ENCODE measurements at regions not wholly inside any gene's neighbourhood (a gene's known extent, or its start where the extent isn't known, plus 50 kb on each side); places are given as distances from the start of the nearest gene placed in this dataset.

DNA sequence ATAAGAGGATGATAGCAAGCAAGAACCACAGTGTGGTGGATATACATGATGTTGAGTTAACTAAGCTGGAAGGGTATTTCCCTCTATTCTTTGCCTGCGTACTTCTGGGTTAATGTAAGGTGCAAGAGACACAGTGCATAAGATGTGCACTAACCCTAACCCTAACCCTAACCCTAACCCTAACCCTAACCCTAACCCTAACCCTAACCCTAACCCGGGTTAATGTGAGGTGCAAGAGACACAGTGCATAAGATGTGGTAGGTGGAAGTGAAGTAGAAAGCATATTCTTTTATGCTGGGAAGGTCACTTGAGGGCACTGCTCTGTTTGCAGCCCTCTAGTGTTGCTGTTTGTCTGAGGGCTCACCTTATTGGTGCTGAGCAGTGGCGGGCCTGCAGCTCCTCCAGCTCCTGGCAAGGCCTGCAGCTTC lies 181.5 kb upstream of the ITGA4 start:
- no peak overlapping the region for H3K4me2 ChIP-seq
- 75% methylated on average over 3 of the region's 3 CpGs for WGBS (ENCODE audit: low lambda C conversion rate, missing lambda C conversion rate)
- no peak overlapping the region for H2AFZ ChIP-seq
- H3K9me2 ChIP-seq (replicated peaks; ENCODE audit: insufficient read depth), result no peaks in the 10 kb centered on the region
- no peaks in the 10 kb centered on the region for H3K4me1 ChIP-seq (ENCODE audit: insufficient read depth)
- no peak overlapping the region for H3K4me3 ChIP-seq
- H3K79me2 ChIP-seq, result no peaks in the 10 kb centered on the region
- TF ChIP-seq EZH2 (IDR thresholded peaks at IDR 0.05; ENCODE audit: borderline replicate concordance) (no peak), EZH2phosphoT487 (IDR thresholded peaks at IDR 0.05; ENCODE audit: low read depth, severe bottlenecking, unreplicated experiment) (no peak)
- no peak for DNase-seq (ENCODE audit: low spot score)
- no peak overlapping the region for H3K27ac ChIP-seq
- H3K27me3 ChIP-seq, result no peaks in the 10 kb centered on the region
- no peaks in the 10 kb centered on the region for H3K9me3 ChIP-seq (ENCODE audit: low read depth)
- H3K36me3 ChIP-seq (replicated peaks; ENCODE audit: insufficient read depth, low read depth), result no peaks in the 10 kb centered on the region
- no peaks in the 10 kb centered on the region for H4K20me1 ChIP-seq (ENCODE audit: insufficient read depth, poor library complexity, severe bottlenecking)

DNA sequence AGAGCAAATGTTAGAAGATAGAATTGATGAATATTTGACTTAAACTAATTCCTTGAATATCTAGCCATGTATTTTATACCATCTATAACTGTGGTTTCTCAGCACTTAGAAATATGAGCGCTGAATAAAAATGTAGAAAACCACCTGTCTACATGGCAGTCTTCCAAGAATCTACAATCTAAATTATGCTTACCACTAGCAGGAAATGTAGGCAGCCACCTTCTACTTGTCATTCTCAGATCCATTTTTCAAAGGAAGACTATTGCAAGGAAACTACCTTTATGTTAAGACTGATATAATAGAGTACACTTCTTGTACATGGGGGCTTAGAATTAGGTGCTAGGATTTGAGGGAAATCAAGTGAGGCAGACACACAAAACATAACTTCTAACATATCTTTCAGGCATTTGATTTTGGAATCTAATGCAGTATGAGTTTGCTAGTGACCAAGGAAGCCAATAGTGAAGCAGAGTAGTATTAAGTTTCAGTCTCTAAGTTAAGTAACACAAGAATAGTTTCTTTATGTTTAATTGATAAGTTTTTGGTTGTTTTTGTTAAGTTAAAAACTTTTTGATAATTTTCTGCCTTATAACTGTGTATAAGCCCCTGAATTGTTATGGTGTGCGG lies 175.9 kb upstream of the ITGA4 start:
- no peaks in the 10 kb centered on the region for H4K20me1 ChIP-seq (ENCODE audit: insufficient read depth, poor library complexity, severe bottlenecking)
- H3K9me3 ChIP-seq (ENCODE audit: low read depth), result no peaks in the 10 kb centered on the region
- no peak overlapping the region for H3K4me3 ChIP-seq
- no peak overlapping the region for H2AFZ ChIP-seq
- H3K79me2 ChIP-seq, result no peaks in the 10 kb centered on the region
- 94% methylated on average over 2 of the region's 2 CpGs for WGBS (ENCODE audit: low lambda C conversion rate, missing lambda C conversion rate)
- no peaks in the 10 kb centered on the region for H3K36me3 ChIP-seq (replicated peaks; ENCODE audit: insufficient read depth, low read depth)
- no peak overlapping the region for H3K4me2 ChIP-seq
- H3K27me3 ChIP-seq, result no peaks in the 10 kb centered on the region
- no peak for DNase-seq (ENCODE audit: low spot score)
- no peak overlapping the region for H3K27ac ChIP-seq
- H3K9me2 ChIP-seq (replicated peaks; ENCODE audit: insufficient read depth), result no peaks in the 10 kb centered on the region
- TF ChIP-seq EZH2 (IDR thresholded peaks at IDR 0.05; ENCODE audit: borderline replicate concordance), result no peak
- TF ChIP-seq, protein P1, sequence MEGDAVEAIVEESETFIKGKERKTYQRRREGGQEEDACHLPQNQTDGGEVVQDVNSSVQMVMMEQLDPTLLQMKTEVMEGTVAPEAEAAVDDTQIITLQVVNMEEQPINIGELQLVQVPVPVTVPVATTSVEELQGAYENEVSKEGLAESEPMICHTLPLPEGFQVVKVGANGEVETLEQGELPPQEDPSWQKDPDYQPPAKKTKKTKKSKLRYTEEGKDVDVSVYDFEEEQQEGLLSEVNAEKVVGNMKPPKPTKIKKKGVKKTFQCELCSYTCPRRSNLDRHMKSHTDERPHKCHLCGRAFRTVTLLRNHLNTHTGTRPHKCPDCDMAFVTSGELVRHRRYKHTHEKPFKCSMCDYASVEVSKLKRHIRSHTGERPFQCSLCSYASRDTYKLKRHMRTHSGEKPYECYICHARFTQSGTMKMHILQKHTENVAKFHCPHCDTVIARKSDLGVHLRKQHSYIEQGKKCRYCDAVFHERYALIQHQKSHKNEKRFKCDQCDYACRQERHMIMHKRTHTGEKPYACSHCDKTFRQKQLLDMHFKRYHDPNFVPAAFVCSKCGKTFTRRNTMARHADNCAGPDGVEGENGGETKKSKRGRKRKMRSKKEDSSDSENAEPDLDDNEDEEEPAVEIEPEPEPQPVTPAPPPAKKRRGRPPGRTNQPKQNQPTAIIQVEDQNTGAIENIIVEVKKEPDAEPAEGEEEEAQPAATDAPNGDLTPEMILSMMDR (IDR thresholded peaks at IDR 0.05; ENCODE audit: poor library complexity), result no peak
- TF ChIP-seq EZH2phosphoT487 (IDR thresholded peaks at IDR 0.05; ENCODE audit: low read depth, severe bottlenecking, unreplicated experiment), result no peak
- H3K4me1 ChIP-seq (ENCODE audit: insufficient read depth), result no peaks in the 10 kb centered on the region

DNA sequence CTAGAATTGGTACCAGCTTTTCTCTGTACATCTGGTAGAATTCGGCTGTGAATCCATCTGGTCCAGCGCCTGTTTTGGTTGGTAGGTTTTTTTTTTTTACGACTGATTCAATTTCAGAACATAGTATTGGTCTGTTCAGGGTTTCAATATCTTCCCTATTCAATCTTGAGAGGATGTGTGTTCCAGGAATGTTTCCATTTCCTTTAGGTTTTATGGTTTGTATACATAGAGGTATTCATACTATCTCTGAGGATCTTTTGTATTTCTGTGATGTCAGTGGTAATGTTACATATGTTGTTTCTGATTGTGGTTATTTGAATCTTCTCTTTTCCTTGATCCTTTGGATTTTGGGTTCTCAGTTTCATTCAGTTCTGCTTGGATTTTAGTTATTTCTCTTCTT lies 172.1 kb upstream of the ITGA4 start:
- TF ChIP-seq EZH2phosphoT487 (IDR thresholded peaks at IDR 0.05; ENCODE audit: low read depth, severe bottlenecking, unreplicated experiment), result no peak
- TF ChIP-seq EZH2 (IDR thresholded peaks at IDR 0.05; ENCODE audit: borderline replicate concordance), result no peak
- TF ChIP-seq, protein P1 (IDR thresholded peaks at IDR 0.05; ENCODE audit: poor library complexity), result no peak

DNA sequence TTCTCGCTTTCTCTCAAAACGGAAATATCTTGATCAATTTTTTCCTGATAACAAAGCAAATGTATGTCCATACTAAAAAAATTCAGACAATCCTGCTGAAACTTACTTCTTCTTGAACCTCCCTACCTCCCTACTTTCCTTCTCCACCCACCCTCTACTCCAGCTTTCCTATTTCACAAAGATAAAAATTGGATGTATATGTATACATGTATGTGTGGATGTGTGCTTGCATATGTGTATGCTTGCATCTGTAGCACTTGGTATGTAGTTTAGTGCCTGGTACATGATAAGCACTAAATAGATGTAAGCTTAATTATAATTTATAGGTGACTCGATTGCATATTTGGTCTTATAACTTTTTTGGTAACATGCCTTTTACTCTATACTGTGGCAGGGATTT lies 167.5 kb upstream of the ITGA4 start:
- Histone ChIP-seq H3K4me1 (ENCODE audit: insufficient read depth) (no peaks in the 10 kb centered on the region), H3K27ac (no peak overlapping the region), H3K9me2 (replicated peaks; ENCODE audit: insufficient read depth) (no peaks in the 10 kb centered on the region), H4K20me1 (ENCODE audit: insufficient read depth, poor library complexity, severe bottlenecking) (no peaks in the 10 kb centered on the region), H3K79me2 (no peaks in the 10 kb centered on the region), H3K36me3 (replicated peaks; ENCODE audit: insufficient read depth, low read depth) (no peaks in the 10 kb centered on the region), H2AFZ (no peak overlapping the region), H3K4me2 (no peak overlapping the region), H3K9me3 (ENCODE audit: low read depth) (no peaks in the 10 kb centered on the region), H3K4me3 (no peak overlapping the region), H3K27me3 (no peaks in the 10 kb centered on the region)
- WGBS (ENCODE audit: low lambda C conversion rate, missing lambda C conversion rate), result 99% methylated on average over 3 of the region's 3 CpGs
- TF ChIP-seq, protein P1 (IDR thresholded peaks at IDR 0.05; ENCODE audit: poor library complexity), result no peak
- no peak for DNase-seq (ENCODE audit: low spot score)

More for the DNA sequence above, 172.1 kb upstream of the ITGA4 start:
- no peak overlapping the region for H2AFZ ChIP-seq
- no peaks in the 10 kb centered on the region for H3K79me2 ChIP-seq
- no peaks in the 10 kb centered on the region for H3K9me2 ChIP-seq (replicated peaks; ENCODE audit: insufficient read depth)
- no peaks in the 10 kb centered on the region for H3K4me1 ChIP-seq (ENCODE audit: insufficient read depth)
- WGBS (ENCODE audit: low lambda C conversion rate, missing lambda C conversion rate), result 92% methylated on average over 3 of the region's 3 CpGs
- H3K36me3 ChIP-seq (replicated peaks; ENCODE audit: insufficient read depth, low read depth), result no peaks in the 10 kb centered on the region
- H4K20me1 ChIP-seq (ENCODE audit: insufficient read depth, poor library complexity, severe bottlenecking), result no peaks in the 10 kb centered on the region
- H3K27me3 ChIP-seq, result no peaks in the 10 kb centered on the region
- H3K27ac ChIP-seq, result no peak overlapping the region
- no peaks in the 10 kb centered on the region for H3K9me3 ChIP-seq (ENCODE audit: low read depth)
- H3K4me2 ChIP-seq, result no peak overlapping the region
- no peak for DNase-seq (ENCODE audit: low spot score)
- no peak overlapping the region for H3K4me3 ChIP-seq

Data from hepatocyte (in vitro differentiated cells).